Left cardiac atrium (tissue), 4 donors: ENCODE measurements at regions not wholly inside any gene's neighbourhood (a gene's known extent, or its start where the extent isn't known, plus 50 kb on each side); places are given as distances from the start of the nearest gene placed in this dataset.

Source experiments
- ATAC-seq, 2 donors: fragments of 200-7000 bp; cut with Tn5 transposase; one replicate each; pipeline ENCODE4 v1.9.1; 2020; ENCODE audit warnings: mild to moderate bottlenecking in 2 of 2, moderate library complexity in 2 of 2
- DNase-seq: peaks from one replicate; pipeline ENCODE4 v3.0.0-alpha.2; 2020
- intact Hi-C, 2 donors: fragments of 100-400 bp; cut with DNase I; formaldehyde crosslinking; loops; one replicate each; pipeline versions ENCODE4 v1.14.1 to v1.15.1; 2022 to 2023
- donor health status: DM: no; HTN: yes; CAD: no.
- donor health status: DM: no; HTN: yes; CAD: no; lungs with severe emphysema.
- donor health status: DM: yes; HTN: yes; CAD: no.
- donor health status: Dilated cardiomyopathy.

GRCh38 chr5:97383996-97384395 lies 200.9 kb upstream of the RIOK2 start:
- intact Hi-C loops: no loop called here
- no peak for ATAC-seq
- DNase-seq: no peak

GRCh38 chr5:97388794-97389193 lies 205.7 kb upstream of the RIOK2 start:
- ATAC-seq (no peak), DNase-seq (no peak)
- intact Hi-C loops: no loop called here

GRCh38 chr5:97400537-97400936 lies 217.5 kb upstream of the RIOK2 start:
- intact Hi-C loops: no loop called here
- DNase-seq: no peak
- ATAC-seq: no peak

GRCh38 chr5:97405941-97406340 lies 222.9 kb upstream of the RIOK2 start:
- intact Hi-C loops: no loop called here
- DNase-seq: no peak
- ATAC-seq: no peak

- intact Hi-C loops: no loop called here
- ATAC-seq: no peak
- no peak for DNase-seq
Measured at GRCh38 chr5:97406946-97407676, 224.1 kb upstream of the RIOK2 start.

GRCh38 chr5:97408331-97408730 lies 225.3 kb upstream of the RIOK2 start:
- DNase-seq: no peak
- intact Hi-C loops: no loop called here
- no peak for ATAC-seq

- intact Hi-C loops: no loop called here
- no peak for DNase-seq
- no peak for ATAC-seq
Measured at GRCh38 chr5:97412959-97413358, 229.9 kb upstream of the RIOK2 start.

GRCh38 chr5:97417986-97418385 lies 234.9 kb upstream of the RIOK2 start:
- intact Hi-C loops: no loop called here
- ATAC-seq (no peak), DNase-seq (no peak)

GRCh38 chr5:97418462-97418861 lies 235.4 kb upstream of the RIOK2 start:
- DNase-seq (no peak), ATAC-seq (no peak)
- intact Hi-C loops: no loop called here

GRCh38 chr5:97420646-97421045 lies 237.6 kb upstream of the RIOK2 start:
- intact Hi-C loops: no loop called here
- DNase-seq (no peak), ATAC-seq (no peak)

GRCh38 chr5:97422678-97423077 lies 239.6 kb upstream of the RIOK2 start:
- no peak for DNase-seq
- ATAC-seq: no peak
- intact Hi-C loops: no loop called here

- intact Hi-C loops: no loop called here
- DNase-seq (no peak), ATAC-seq (no peak)
Measured at GRCh38 chr5:97425511-97425910, 242.5 kb upstream of the RIOK2 start.

- ATAC-seq: no peak
- intact Hi-C loops: no loop called here
- no peak for DNase-seq
Measured at GRCh38 chr5:97427235-97427634, 244.2 kb upstream of the RIOK2 start.

- ATAC-seq: no peak
- DNase-seq: no peak
- intact Hi-C loops: no loop called here
Measured at GRCh38 chr5:97434021-97434420, 251.0 kb upstream of the RIOK2 start.

- DNase-seq: no peak
- no peak for ATAC-seq
- intact Hi-C loops: no loop called here
Measured at GRCh38 chr5:97436405-97436804, 253.4 kb upstream of the RIOK2 start.

GRCh38 chr5:97443740-97444139 lies 260.7 kb upstream of the RIOK2 start:
- no peak for ATAC-seq
- intact Hi-C loops: no loop called here
- no peak for DNase-seq

- intact Hi-C loops: no loop called here
- DNase-seq (no peak), ATAC-seq (no peak)
Measured at GRCh38 chr5:97449172-97449571, 266.1 kb upstream of the RIOK2 start.

- no peak for ATAC-seq
- intact Hi-C loops: no loop called here
- no peak for DNase-seq
Measured at GRCh38 chr5:97452646-97453045, 269.6 kb upstream of the RIOK2 start.

GRCh38 chr5:97453263-97453662 lies 270.2 kb upstream of the RIOK2 start:
- intact Hi-C loops: no loop called here
- ATAC-seq (no peak), DNase-seq (no peak)

GRCh38 chr5:97454015-97454414 lies 271.0 kb upstream of the RIOK2 start:
- no peak for ATAC-seq
- no peak for DNase-seq
- intact Hi-C loops: no loop called here

- intact Hi-C loops: no loop called here
- no peak for ATAC-seq
Measured at GRCh38 chr5:97455996-97456395, 272.9 kb upstream of the RIOK2 start.

GRCh38 chr5:97458851-97459250 lies 275.8 kb upstream of the RIOK2 start:
- ATAC-seq (no peak), DNase-seq (no peak)
- intact Hi-C loops: no loop called here

More at GRCh38 chr5:97455996-97456395, 272.9 kb upstream of the RIOK2 start:
- no peak for DNase-seq
